ENCODE measurements at regions not wholly inside any gene's neighbourhood (a gene's known extent, or its start where the extent isn't known, plus 50 kb on each side); places are given as distances from the start of the nearest gene placed in this dataset.

DNA sequence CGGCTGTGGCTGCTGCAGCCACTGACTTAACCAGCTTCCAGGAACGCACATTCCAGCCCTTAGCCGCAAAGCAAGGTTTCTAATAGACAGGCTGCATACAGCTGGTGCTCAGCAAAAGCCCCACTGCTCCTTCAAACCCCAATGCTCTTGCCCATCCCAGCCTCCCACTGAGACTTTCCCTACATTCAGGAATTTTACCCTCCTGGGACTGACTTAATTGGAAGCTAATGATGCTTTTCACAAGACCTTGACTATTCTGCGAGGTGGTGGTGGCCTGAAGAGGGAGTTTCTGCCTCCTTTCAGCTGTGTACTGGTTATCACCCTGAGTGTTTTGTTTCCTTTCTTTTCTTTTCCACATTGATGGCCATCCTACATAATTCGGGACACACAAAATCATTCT is 164.9 kb upstream of the IRX1 start (continued):
- TF ChIP-seq BCL3 (IDR thresholded peaks at IDR 0.05; ENCODE audit: borderline replicate concordance, insufficient read depth, low read depth, low read length, poor library complexity, severe bottlenecking) (no peak), ZBED1 (IDR thresholded peaks at IDR 0.05; ENCODE audit: borderline replicate concordance) (no peak)

DNA sequence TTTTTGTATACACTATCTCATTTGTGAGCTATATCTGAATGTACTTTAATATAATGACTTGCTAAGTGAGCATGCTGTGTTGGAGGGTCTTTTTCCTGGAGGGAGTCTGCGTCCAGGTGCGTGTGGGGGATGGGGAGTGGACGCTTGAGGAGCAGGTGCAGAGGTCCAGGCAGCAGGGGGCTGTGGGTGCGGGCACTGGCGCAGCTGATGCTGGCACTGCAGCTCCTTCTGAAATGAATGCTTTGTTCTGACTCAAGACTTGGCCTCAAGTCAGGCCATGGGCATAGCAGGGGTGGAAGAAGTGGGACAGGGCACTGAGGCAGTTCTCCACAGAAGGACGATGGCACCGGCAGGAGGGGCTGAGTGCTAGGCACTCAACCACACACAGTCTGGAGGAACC is 165.7 kb upstream of the IRX1 start:
- RAD21 ChIA-PET (ENCODE audit: unreplicated experiment), result no interaction called here
- Histone ChIP-seq H4K20me1 (ENCODE audit: control insufficient read depth, insufficient read depth) (no peaks in the 10 kb centered on the region), H3K9me3 (replicated peaks; ENCODE audit: control insufficient read depth, insufficient read depth, low read length) (no peaks in the 10 kb centered on the region; the same call in 2 of the 3 replicates), H3K4me1 (ENCODE audit: control insufficient read depth, insufficient read depth, low read length) (no peaks in the 10 kb centered on the region), H3K27me3 (replicated peaks in 1 of 2; ENCODE audit: control insufficient read depth in 2 of 2, insufficient read depth in 2 of 2, low read length in 1 of 2) (no peaks in the 10 kb centered on the region), H2AFZ (ENCODE audit: control insufficient read depth, low read depth, low read length) (no peak overlapping the region), H3K79me2 (ENCODE audit: control insufficient read depth, insufficient read depth, low read length) (no peaks in the 10 kb centered on the region), H3K4me3 (no peak overlapping the region), H3K4me2 (ENCODE audit: control insufficient read depth, insufficient read depth) (no peak overlapping the region), H3K9ac (ENCODE audit: control insufficient read depth, insufficient read depth, low read length) (no peak overlapping the region), H3K36me3 (ENCODE audit: control insufficient read depth in 2 of 2, insufficient read depth in 2 of 2, low read length in 1 of 2) (no peaks in the 10 kb centered on the region), H3K27ac (ENCODE audit: control insufficient read depth, insufficient read depth) (no peak overlapping the region)
- TF ChIP-seq CHD2 (IDR thresholded peaks at IDR 0.05; ENCODE audit: borderline replicate concordance, low read depth, low read length), result no peak
- no peak for TF ChIP-seq MAX (IDR thresholded peaks at IDR 0.05; ENCODE audit: low read depth, low read length)
- no peak for TF ChIP-seq LARP7 (IDR thresholded peaks at IDR 0.05)
- TF ChIP-seq ATF7 (IDR thresholded peaks at IDR 0.05; ENCODE audit: low read depth), result no peak
- no peak for TF ChIP-seq SMC3 (IDR thresholded peaks at IDR 0.05; ENCODE audit: borderline replicate concordance, low read length)
- TF ChIP-seq BHLHE40 (IDR thresholded peaks at IDR 0.05; ENCODE audit: borderline replicate concordance in 1 of 2, low read depth in 2 of 2, low read length in 1 of 2), result no peak
- TF ChIP-seq, protein P1, sequence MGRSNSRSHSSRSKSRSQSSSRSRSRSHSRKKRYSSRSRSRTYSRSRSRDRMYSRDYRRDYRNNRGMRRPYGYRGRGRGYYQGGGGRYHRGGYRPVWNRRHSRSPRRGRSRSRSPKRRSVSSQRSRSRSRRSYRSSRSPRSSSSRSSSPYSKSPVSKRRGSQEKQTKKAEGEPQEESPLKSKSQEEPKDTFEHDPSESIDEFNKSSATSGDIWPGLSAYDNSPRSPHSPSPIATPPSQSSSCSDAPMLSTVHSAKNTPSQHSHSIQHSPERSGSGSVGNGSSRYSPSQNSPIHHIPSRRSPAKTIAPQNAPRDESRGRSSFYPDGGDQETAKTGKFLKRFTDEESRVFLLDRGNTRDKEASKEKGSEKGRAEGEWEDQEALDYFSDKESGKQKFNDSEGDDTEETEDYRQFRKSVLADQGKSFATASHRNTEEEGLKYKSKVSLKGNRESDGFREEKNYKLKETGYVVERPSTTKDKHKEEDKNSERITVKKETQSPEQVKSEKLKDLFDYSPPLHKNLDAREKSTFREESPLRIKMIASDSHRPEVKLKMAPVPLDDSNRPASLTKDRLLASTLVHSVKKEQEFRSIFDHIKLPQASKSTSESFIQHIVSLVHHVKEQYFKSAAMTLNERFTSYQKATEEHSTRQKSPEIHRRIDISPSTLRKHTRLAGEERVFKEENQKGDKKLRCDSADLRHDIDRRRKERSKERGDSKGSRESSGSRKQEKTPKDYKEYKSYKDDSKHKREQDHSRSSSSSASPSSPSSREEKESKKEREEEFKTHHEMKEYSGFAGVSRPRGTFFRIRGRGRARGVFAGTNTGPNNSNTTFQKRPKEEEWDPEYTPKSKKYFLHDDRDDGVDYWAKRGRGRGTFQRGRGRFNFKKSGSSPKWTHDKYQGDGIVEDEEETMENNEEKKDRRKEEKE (IDR thresholded peaks at IDR 0.05), result no peak
- TF ChIP-seq SUZ12 (IDR thresholded peaks at IDR 0.05; ENCODE audit: unreplicated experiment), result no peak
- no peak for TF ChIP-seq ESRRA (IDR thresholded peaks at IDR 0.05; ENCODE audit: low read length)
- TF ChIP-seq CBX5 (IDR thresholded peaks at IDR 0.05; ENCODE audit: low read depth), result no peak
- TF ChIP-seq ZNF274 (IDR thresholded peaks at IDR 0.05; ENCODE audit: insufficient read depth, insufficient read length), result no peak
- in situ Hi-C loops (cut with MboI) (no loop called here), intact Hi-C loops (cut with micrococcal nuclease; ENCODE audit: unreplicated experiment) (no loop called here)
- no TSS peak for BruUV-seq (replicated peaks)
- DNase-seq (ENCODE audit: low read depth, low spot score) (no peak), ATAC-seq (no peak), FAIRE-seq (no peak)
- POLR2A ChIA-PET, result no interaction called here
- CTCF ChIA-PET, result no interaction called here
- SMC1A ChIA-PET (ENCODE audit: uncharacterized antibody, unreplicated experiment), result no interaction called here
- WGBS (ENCODE audit: insufficient coverage, insufficient replicate concordance, low lambda C conversion rate, missing lambda C conversion rate), result 36% methylated on average over 7 of the region's 7 CpGs
